Esophagus muscularis mucosa (tissue), 4 donors: ENCODE measurements at regions not wholly inside any gene's neighbourhood (a gene's known extent, or its start where the extent isn't known, plus 50 kb on each side); places are given as distances from the start of the nearest gene placed in this dataset.

Source experiments
- EP300 ChIP-seq: sonication (generic); formaldehyde crosslinking; IDR thresholded peaks from one replicate; pipeline ENCODE4 v1.6.1; 2017; ENCODE audit warnings: antibody characterized with exemption
- POLR2A ChIP-seq: fragments of 450-650 bp; IDR thresholded peaks from one replicate; pipeline ENCODE4 v1.6.1; 2017; ENCODE audit warnings: antibody characterized with exemption, moderate library complexity, mild to moderate bottlenecking, low read depth
- POLR2AphosphoS5 ChIP-seq, 2 donors: sonication (generic); formaldehyde crosslinking; IDR thresholded peaks; one replicate each; pipeline ENCODE4 v1.6.1; 2017; ENCODE audit warnings: antibody characterized with exemption in 2 of 2
- TF ChIP-seq, protein P1 (sequence below), 3 experiments: fragments of 200-600 bp in 2 of 3; fragments of 450-650 bp in 1 of 3; sonication (generic) in 2 of 3; IDR thresholded peaks; one replicate each; pipeline ENCODE4 v1.5.1; 2017 to 2019; ENCODE audit warnings: antibody characterized with exemption in 3 of 3, mild to moderate bottlenecking in 2 of 3, moderate library complexity in 1 of 3

DNA sequence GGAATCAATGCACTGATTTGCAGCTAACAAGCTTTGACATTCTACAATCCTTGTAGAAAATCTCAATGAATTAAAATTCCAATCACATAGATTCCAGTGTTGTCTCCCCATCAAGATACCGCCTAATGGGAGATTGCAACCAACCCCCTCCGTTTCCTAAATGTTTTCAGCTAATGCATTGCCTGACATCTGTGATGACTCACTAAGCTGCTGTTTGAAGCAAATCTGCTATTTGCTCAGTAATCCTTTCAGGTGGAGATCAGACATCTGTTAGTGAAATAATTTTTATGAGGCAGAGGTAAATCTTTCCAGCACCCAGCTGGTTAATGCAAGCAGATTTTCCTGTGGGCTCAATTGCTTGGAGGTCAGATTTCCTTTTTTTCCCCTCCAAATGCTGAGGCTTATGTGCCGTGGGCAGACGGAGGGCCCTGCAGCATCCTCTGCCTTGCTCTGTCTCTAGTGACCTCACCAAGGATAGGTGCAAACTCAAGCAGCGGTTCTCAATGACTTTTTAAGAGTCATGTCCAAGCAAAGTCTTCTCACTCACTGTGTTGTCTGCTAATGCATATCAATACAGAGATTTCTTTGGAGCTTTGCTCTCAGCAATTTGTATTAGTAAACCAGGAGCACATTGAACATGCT, 91.1 kb upstream of the RAB3GAP2 start:
- TF ChIP-seq POLR2A (no peak), POLR2AphosphoS5 (IDR thresholded peaks at IDR 0.05) (no peak), EP300 (no peak)
- TF ChIP-seq, protein P1, sequence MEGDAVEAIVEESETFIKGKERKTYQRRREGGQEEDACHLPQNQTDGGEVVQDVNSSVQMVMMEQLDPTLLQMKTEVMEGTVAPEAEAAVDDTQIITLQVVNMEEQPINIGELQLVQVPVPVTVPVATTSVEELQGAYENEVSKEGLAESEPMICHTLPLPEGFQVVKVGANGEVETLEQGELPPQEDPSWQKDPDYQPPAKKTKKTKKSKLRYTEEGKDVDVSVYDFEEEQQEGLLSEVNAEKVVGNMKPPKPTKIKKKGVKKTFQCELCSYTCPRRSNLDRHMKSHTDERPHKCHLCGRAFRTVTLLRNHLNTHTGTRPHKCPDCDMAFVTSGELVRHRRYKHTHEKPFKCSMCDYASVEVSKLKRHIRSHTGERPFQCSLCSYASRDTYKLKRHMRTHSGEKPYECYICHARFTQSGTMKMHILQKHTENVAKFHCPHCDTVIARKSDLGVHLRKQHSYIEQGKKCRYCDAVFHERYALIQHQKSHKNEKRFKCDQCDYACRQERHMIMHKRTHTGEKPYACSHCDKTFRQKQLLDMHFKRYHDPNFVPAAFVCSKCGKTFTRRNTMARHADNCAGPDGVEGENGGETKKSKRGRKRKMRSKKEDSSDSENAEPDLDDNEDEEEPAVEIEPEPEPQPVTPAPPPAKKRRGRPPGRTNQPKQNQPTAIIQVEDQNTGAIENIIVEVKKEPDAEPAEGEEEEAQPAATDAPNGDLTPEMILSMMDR (IDR thresholded peaks at IDR 0.05): no peak
